HCT116 (cell line): ENCODE measurements at regions not wholly inside any gene's neighbourhood (a gene's known extent, or its start where the extent isn't known, plus 50 kb on each side); places are given as distances from the start of the nearest gene placed in this dataset.

Experiments used
- CEBPB ChIP-seq: IDR thresholded peaks from 2 replicates; pipeline ENCODE4 v1.6.1; 2012; ENCODE audit warnings: low read depth
- CTCF ChIP-seq, 3 experiments: fragments of 200-600 bp in 1 of 3; sonication (generic) in 1 of 3; IDR thresholded peaks in 2 of 3; conservative IDR thresholded peaks in 1 of 3; 2 replicates each; pipeline ENCODE4 v1.5.1; 2012 to 2017; ENCODE audit warnings: low read depth in 2 of 3, low read length in 2 of 3, antibody characterized with exemption in 1 of 3, borderline replicate concordance in 1 of 3, control low read depth in 1 of 3, mild to moderate bottlenecking in 1 of 3, mixed read lengths in 1 of 3, mixed run types in 1 of 3, moderate library complexity in 1 of 3; ENCODE audit not compliant: insufficient read depth in 1 of 3
- POLR2AphosphoS5 ChIP-seq: IDR thresholded peaks from 2 replicates; pipeline ENCODE4 v1.6.1; 2011; ENCODE audit warnings: mild to moderate bottlenecking, low read depth, low read length, moderate library complexity

GRCh38 chr3:35385271-35385670 is 254.1 kb upstream of the ARPP21 start:
- TF ChIP-seq CEBPB (no peak), CTCF (IDR thresholded peaks at IDR 0.05 in 2 of 3, conservative IDR thresholded peaks at IDR 0.05 in 1 of 3; ENCODE audit: borderline replicate concordance in 1 of 3, insufficient read depth in 1 of 3, low read depth in 2 of 3, low read length in 2 of 3) (no peak), POLR2AphosphoS5 (no peak)
